ENCODE measurements at regions not wholly inside any gene's neighbourhood (a gene's known extent, or its start where the extent isn't known, plus 50 kb on each side); places are given as distances from the start of the nearest gene placed in this dataset.

DNA sequence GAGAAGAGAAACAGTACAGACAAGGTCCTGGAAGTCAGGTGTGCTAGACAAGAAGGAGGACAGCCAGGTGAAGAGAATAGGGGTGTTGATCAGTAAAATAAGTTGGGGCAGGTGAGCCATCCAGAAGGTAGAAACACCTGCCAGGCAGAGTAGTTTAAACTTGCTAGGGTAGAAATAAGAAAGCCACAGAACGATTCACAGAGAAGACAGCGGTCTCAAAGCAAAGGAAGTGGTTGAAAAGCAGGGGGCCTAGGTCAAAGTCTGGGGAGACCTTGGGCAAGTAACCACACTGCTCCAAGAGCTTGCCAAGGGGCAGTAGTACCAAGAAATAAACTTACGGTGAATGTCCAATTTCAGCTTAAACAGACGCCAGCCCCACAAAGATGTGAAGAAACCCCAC lies 116.6 kb upstream of the PROX1 start:
- Mint-ChIP-seq H3K27me3 (ENCODE audit: low read depth in 3 of 3) (peaks cover 0 to 7% (median 2%) of the 10 kb centered on the region in 3 donors), H3K9me3 (peaks cover 0 to 7% (median 0%) of the 10 kb centered on the region in 6 donors), H3K4me1 (peaks cover 0 to 12% of the 10 kb centered on the region in 2 donors), H3K36me3 (no peaks in the 10 kb centered on the region), H3K27ac (no peak overlapping the region), H3K4me3 (no peak overlapping the region)
- peak in 1 of 3 donors; percentile 25 for DNase-seq

- Mint-ChIP-seq H3K27me3 (ENCODE audit: low read depth in 3 of 3) (peaks cover 2 to 7% (median 2%) of the 10 kb centered on the region in 3 donors), H3K4me3 (no peak overlapping the region), H3K4me1 (peaks cover 0 to 12% of the 10 kb centered on the region in 2 donors), H3K9me3 (peaks cover 0 to 8% (median under 1%) of the 10 kb centered on the region in 6 donors), H3K36me3 (no peaks in the 10 kb centered on the region), H3K27ac (no peak overlapping the region)
- no peak for DNase-seq
These were observed 113.0 kb upstream of the PROX1 start for GRCh38 chr1:213874789-213875188.

- no peaks in the 10 kb centered on the region for H3K36me3 Mint-ChIP-seq
- no peak overlapping the region for H3K4me3 Mint-ChIP-seq
- H3K9me3 Mint-ChIP-seq, result peaks cover 0 to 5% (median 0%) of the 10 kb centered on the region in 6 donors
- H3K4me1 Mint-ChIP-seq, result no peaks in the 10 kb centered on the region
- DNase-seq, result no peak
- H3K27ac Mint-ChIP-seq, result no peak overlapping the region
- peaks cover 2 to 4% (median 2%) of the 10 kb centered on the region in 3 donors for H3K27me3 Mint-ChIP-seq (ENCODE audit: low read depth in 3 of 3)
These were observed 111.2 kb upstream of the PROX1 start for GRCh38 chr1:213876531-213876930.

DNA sequence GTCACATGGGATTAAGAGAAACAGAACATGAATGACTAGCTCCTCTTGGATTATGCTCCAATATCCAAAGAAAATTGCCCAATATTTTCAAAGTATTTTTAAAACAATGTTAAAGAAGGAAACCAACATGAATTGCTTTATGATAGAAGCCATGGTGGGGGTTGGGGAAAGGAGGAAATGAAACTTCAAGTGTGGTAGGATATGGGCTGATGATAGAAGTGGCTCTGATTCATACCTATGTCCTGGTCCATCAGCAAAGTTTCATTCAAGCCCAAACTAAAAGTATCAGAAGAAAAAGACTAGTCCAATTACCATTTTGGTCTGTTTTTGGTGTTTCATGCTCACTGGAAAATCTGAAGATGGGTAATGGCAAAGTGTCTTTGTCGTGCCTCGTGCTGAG lies 104.2 kb upstream of the PROX1 start:
- no peak overlapping the region for H3K27ac Mint-ChIP-seq

GRCh38 chr1:213884402-213884801 lies 103.4 kb upstream of the PROX1 start:
- DNase-seq, result no peak
- H3K27ac Mint-ChIP-seq, result no peak overlapping the region
- H3K27me3 Mint-ChIP-seq (ENCODE audit: low read depth in 3 of 3), result peaks cover 0 to 4% (median 0%) of the 10 kb centered on the region in 3 donors
- no peaks in the 10 kb centered on the region for H3K4me1 Mint-ChIP-seq
- no peaks in the 10 kb centered on the region for H3K9me3 Mint-ChIP-seq
- no peak overlapping the region for H3K4me3 Mint-ChIP-seq
- H3K36me3 Mint-ChIP-seq, result no peaks in the 10 kb centered on the region

More for the DNA sequence above, 104.2 kb upstream of the PROX1 start:
- no peak for DNase-seq
- H3K4me3 Mint-ChIP-seq, result no peak overlapping the region
- H3K9me3 Mint-ChIP-seq, result no peaks in the 10 kb centered on the region
- no peaks in the 10 kb centered on the region for H3K36me3 Mint-ChIP-seq
- no peaks in the 10 kb centered on the region for H3K4me1 Mint-ChIP-seq
- peaks cover 0 to 4% (median 0%) of the 10 kb centered on the region in 3 donors for H3K27me3 Mint-ChIP-seq (ENCODE audit: low read depth in 3 of 3)

DNA sequence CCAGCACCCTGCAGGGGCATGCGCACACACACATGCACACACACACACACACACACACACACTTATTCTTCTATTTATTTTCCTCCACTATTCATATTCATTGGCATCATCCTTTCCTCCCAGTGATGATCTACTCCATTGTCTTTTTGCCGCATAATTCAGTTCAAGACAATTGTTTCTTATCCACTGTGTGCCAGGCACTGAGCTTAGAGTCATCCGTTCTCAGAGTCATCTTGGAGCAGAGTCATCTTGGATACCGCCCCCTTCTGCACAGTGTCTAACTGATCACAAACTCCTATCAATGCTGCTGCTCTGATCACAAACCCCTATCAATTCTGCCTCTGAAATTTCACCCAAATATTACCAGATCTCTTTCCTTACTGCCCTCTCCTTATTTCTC lies 102.8 kb upstream of the PROX1 start:
- H3K36me3 Mint-ChIP-seq, result no peaks in the 10 kb centered on the region
- no peaks in the 10 kb centered on the region for H3K9me3 Mint-ChIP-seq
- H3K4me3 Mint-ChIP-seq, result no peak overlapping the region
- peaks cover 0 to 4% (median 0%) of the 10 kb centered on the region in 3 donors for H3K27me3 Mint-ChIP-seq (ENCODE audit: low read depth in 3 of 3)
- H3K27ac Mint-ChIP-seq, result no peak overlapping the region
- H3K4me1 Mint-ChIP-seq, result no peaks in the 10 kb centered on the region
- no peak for DNase-seq

DNA sequence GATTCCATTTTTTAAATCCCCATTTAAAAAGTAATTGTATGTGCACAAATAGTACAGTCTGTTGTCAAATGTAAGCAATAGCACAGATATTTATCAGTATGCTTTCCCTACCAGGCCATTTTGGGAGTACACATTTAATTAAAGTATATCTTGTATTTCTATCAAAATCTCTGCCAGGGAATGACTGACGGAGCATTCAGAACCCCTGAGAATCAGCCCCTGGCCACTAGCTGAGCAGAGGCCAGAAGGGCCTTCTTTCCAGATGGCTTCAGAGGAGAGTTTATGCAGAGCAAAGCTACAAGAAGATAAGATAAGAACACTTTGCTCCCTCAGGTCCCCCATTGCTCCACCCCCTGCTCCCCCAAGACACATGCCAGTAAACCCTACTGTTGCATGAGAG lies 99.9 kb upstream of the PROX1 start:
- Mint-ChIP-seq H3K27me3 (ENCODE audit: low read depth in 3 of 3) (no peaks in the 10 kb centered on the region), H3K36me3 (no peaks in the 10 kb centered on the region), H3K9me3 (peaks cover 0 to 4% (median 0%) of the 10 kb centered on the region in 6 donors), H3K4me3 (no peak overlapping the region), H3K4me1 (no peaks in the 10 kb centered on the region), H3K27ac (no peak overlapping the region)
- DNase-seq, result no peak

- DNase-seq, result no peak
These were observed 95.5 kb upstream of the PROX1 start for GRCh38 chr1:213891989-213892902.

GRCh38 chr1:213898684-213899083 lies 89.1 kb upstream of the PROX1 start:
- H3K36me3 Mint-ChIP-seq, result no peaks in the 10 kb centered on the region
- no peak overlapping the region for H3K27ac Mint-ChIP-seq
- no peaks in the 10 kb centered on the region for H3K4me1 Mint-ChIP-seq
- no peak overlapping the region for H3K4me3 Mint-ChIP-seq
- H3K27me3 Mint-ChIP-seq (ENCODE audit: low read depth in 3 of 3), result peaks cover 0 to 5% (median 0%) of the 10 kb centered on the region in 3 donors
- no peak for DNase-seq
- H3K9me3 Mint-ChIP-seq, result peaks cover 0 to 7% (median under 1%) of the 10 kb centered on the region in 6 donors

More at GRCh38 chr1:213891989-213892902, 95.5 kb upstream of the PROX1 start:
- Mint-ChIP-seq H3K27ac (no peak overlapping the region), H3K4me3 (no peak overlapping the region), H3K27me3 (ENCODE audit: low read depth in 3 of 3) (no peaks in the 10 kb centered on the region), H3K4me1 (no peaks in the 10 kb centered on the region), H3K36me3 (no peaks in the 10 kb centered on the region), H3K9me3 (peaks cover 0 to 6% (median 0%) of the 10 kb centered on the region in 6 donors)

DNA sequence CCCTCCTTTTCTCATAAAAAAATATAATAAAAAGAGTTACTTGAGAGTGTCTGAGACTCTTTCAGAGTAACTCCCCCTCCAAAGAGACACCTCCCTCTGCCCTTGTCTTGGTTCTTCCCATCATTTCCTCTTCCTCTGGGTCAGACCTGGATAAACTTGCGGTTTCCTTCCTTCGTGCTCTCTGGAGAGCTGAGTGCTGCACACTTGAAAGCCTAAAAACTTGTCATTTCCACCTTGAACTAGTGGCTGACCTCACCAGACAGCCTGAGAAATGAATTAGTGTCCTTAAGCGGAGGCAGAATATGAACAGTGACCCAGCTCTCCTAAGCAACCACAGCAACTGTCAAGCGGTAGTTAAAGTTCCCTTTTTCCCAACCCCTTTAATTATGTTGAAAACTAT lies 88.4 kb upstream of the PROX1 start:
- peaks cover 0 to 5% (median 2%) of the 10 kb centered on the region in 3 donors for H3K27me3 Mint-ChIP-seq (ENCODE audit: low read depth in 3 of 3)
- H3K36me3 Mint-ChIP-seq, result no peaks in the 10 kb centered on the region
- no peak for DNase-seq
- H3K4me1 Mint-ChIP-seq, result no peaks in the 10 kb centered on the region
- H3K9me3 Mint-ChIP-seq, result peaks cover 0 to 7% (median under 1%) of the 10 kb centered on the region in 6 donors
- no peak overlapping the region for H3K4me3 Mint-ChIP-seq
- no peak overlapping the region for H3K27ac Mint-ChIP-seq

- H3K27me3 Mint-ChIP-seq (ENCODE audit: low read depth in 3 of 3), result peaks cover 0 to 2% (median 2%) of the 10 kb centered on the region in 3 donors
- H3K9me3 Mint-ChIP-seq, result peaks cover 0 to 2% (median 0%) of the 10 kb centered on the region in 6 donors
- no peaks in the 10 kb centered on the region for H3K36me3 Mint-ChIP-seq
- H3K27ac Mint-ChIP-seq, result no peak overlapping the region
- H3K4me1 Mint-ChIP-seq, result no peaks in the 10 kb centered on the region
- H3K4me3 Mint-ChIP-seq, result no peak overlapping the region
- no peak for DNase-seq
These were observed 82.4 kb upstream of the PROX1 start for GRCh38 chr1:213905344-213905743.

- H3K27ac Mint-ChIP-seq, result no peak overlapping the region
- no peaks in the 10 kb centered on the region for H3K4me1 Mint-ChIP-seq
- peaks cover 0 to 4% (median 0%) of the 10 kb centered on the region in 3 donors for H3K27me3 Mint-ChIP-seq (ENCODE audit: low read depth in 3 of 3)
- H3K9me3 Mint-ChIP-seq, result no peaks in the 10 kb centered on the region
- no peaks in the 10 kb centered on the region for H3K36me3 Mint-ChIP-seq
- no peak for DNase-seq
- no peak overlapping the region for H3K4me3 Mint-ChIP-seq
These were observed 79.3 kb upstream of the PROX1 start for GRCh38 chr1:213908521-213908920.

DNA sequence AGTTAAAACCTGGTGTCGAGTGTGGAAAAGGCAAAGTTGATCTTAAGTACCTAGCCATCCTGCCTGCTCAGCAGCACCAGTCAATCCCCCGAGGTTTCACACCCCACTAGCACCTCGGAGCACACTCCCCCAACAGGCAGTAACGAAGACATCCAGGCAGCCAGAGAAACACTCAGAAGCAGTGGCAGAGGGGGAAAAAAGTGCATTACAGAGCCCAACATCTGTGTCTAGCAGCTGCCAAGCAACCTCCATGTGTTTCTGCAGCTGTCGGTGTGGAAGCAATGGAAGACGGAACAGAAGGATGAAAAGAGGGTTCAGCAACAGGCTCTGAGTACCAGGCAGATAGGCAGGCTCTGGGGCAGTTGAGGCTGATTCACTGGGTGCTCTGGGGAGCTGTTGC lies 73.4 kb upstream of the PROX1 start:
- peaks cover 0 to 5% (median 2%) of the 10 kb centered on the region in 3 donors for H3K27me3 Mint-ChIP-seq (ENCODE audit: low read depth in 3 of 3)

GRCh38 chr1:213921311-213921710 lies 66.5 kb upstream of the PROX1 start:
- Mint-ChIP-seq H3K9me3 (peaks cover 0 to 9% (median 4%) of the 10 kb centered on the region in 6 donors), H3K36me3 (no peaks in the 10 kb centered on the region), H3K4me3 (no peak overlapping the region), H3K27ac (no peak overlapping the region), H3K27me3 (ENCODE audit: low read depth in 3 of 3) (peaks cover 0 to 2% (median 0%) of the 10 kb centered on the region in 3 donors), H3K4me1 (no peaks in the 10 kb centered on the region)
- DNase-seq, result no peak

More for the DNA sequence above, 73.4 kb upstream of the PROX1 start:
- no peaks in the 10 kb centered on the region for H3K4me1 Mint-ChIP-seq
- no peak overlapping the region for H3K4me3 Mint-ChIP-seq
- no peaks in the 10 kb centered on the region for H3K36me3 Mint-ChIP-seq
- H3K9me3 Mint-ChIP-seq, result no peaks in the 10 kb centered on the region
- DNase-seq, result no peak
- H3K27ac Mint-ChIP-seq, result no peak overlapping the region
